Ovary (tissue), 3 donors: ENCODE measurements at regions not wholly inside any gene's neighbourhood (a gene's known extent, or its start where the extent isn't known, plus 50 kb on each side); places are given as distances from the start of the nearest gene placed in this dataset.

Source experiments
- POLR2A ChIP-seq: fragments of 450-650 bp; IDR thresholded peaks from one replicate; pipeline ENCODE4 v1.6.1; 2017; ENCODE audit warnings: antibody characterized with exemption, mild to moderate bottlenecking, moderate library complexity
- TF ChIP-seq, protein P1 (sequence below), 3 donors: fragments of 450-650 bp in 2 of 3; fragments of 200-600 bp in 1 of 3; IDR thresholded peaks; one replicate each; pipeline versions ENCODE4 v1.5.1 to v1.8.0; 2016 to 2022; ENCODE audit warnings: antibody characterized with exemption in 3 of 3, mild to moderate bottlenecking in 1 of 3
- donor health status: DM: no; HTN: no; CAD: no.

DNA sequence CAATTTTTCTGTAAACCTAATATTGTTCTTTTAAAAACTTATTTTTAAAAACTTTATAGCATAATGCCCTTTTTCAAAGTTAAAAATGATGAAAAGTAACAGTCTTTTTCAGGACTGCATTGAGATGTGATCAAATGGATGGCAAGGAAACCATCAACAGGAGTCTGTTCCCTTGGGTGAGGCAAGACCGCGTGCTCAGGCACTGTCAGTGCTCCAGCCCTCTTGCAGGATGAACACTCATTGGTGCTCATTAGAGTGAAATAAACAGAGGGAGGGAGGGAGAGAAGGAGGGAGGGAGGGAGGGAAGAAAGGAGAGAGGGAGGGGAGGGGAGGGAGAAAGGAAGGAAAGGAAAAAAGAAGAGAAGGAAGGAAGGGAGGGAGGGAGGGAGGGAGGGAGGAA, 145.7 kb upstream of the CHST15 start:
- TF ChIP-seq, protein P1, sequence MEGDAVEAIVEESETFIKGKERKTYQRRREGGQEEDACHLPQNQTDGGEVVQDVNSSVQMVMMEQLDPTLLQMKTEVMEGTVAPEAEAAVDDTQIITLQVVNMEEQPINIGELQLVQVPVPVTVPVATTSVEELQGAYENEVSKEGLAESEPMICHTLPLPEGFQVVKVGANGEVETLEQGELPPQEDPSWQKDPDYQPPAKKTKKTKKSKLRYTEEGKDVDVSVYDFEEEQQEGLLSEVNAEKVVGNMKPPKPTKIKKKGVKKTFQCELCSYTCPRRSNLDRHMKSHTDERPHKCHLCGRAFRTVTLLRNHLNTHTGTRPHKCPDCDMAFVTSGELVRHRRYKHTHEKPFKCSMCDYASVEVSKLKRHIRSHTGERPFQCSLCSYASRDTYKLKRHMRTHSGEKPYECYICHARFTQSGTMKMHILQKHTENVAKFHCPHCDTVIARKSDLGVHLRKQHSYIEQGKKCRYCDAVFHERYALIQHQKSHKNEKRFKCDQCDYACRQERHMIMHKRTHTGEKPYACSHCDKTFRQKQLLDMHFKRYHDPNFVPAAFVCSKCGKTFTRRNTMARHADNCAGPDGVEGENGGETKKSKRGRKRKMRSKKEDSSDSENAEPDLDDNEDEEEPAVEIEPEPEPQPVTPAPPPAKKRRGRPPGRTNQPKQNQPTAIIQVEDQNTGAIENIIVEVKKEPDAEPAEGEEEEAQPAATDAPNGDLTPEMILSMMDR (IDR thresholded peaks at IDR 0.05), result no peak
- TF ChIP-seq POLR2A, result no peak
